Kidney glomerular epithelial cell (primary cell): ENCODE measurements at regions not wholly inside any gene's neighbourhood (a gene's known extent, or its start where the extent isn't known, plus 50 kb on each side); places are given as distances from the start of the nearest gene placed in this dataset.
"Not testable (repeated sequence)": the region's sequence is repeated elsewhere in the genome, so short reads cannot be mapped to it uniquely, and the experiment has no call there.

Experiments
- DNase-seq: peaks from one replicate; lab custom pipeline; 2025; lab: John Stamatoyannopoulos, UW

GRCh38 chr14:37785298-37785697 is 189.9 kb downstream of the TTC6 start:
- not testable (repeated sequence) for DNase-seq

DNA sequence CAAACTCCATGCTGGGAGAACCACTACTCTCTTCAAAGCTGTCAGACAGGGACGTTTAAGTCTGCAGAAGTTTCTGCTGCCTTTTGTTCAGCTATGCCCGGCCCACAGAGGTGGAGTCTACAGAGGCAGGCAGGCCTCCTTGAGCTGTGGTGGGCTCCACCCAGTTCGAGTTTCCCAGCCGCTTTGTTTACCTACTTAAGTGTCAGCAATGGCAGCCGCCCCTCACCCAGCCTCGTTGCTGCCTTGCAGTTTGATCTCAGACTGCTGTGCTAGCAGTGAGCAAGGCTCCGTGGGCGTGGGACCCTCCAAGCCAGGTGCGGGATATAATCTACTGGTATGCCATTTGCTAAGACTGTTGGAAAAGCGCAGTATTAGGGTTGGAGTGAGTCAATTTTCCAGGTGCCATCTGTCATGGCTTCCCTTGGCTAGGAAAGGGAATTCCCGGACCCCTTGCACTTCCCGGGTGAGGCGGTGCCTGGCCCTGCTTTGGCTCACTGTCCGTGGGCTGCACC is 190.7 kb downstream of the TTC6 start:
- not testable (repeated sequence) for DNase-seq

GRCh38 chr14:37787879-37788494 is 192.6 kb downstream of the TTC6 start:
- DNase-seq: no peak

DNA sequence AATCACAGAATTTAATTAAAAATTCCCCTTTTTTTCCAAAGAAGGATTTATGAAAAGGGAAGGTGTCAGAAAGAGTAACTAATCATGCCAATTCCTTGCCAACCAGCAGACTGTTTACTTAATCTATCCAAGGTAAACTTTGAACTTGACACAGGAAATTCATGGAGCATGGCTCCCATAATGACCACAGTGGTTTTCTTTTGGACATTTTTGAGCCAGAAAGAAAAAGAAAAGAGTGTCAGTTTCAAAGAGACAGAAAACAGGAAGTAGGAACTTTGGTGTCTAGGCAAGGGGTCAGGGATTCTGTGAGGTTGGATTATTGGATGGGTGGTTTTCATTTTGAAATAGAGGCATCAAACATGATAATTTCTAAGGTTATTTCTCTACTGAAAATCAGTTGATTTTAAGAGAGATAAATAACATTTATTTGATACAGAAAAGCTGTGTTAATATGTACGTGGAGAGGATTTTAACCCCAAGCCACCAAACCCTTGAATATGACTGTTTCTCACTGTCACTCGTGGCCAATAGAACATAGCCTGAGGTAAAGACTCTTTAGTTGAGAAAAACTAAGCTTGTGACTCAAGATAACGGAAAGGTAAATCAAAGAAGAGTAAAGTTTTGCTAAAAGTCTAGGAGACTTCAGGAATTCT is 196.1 kb downstream of the TTC6 start:
- no peak for DNase-seq

DNA sequence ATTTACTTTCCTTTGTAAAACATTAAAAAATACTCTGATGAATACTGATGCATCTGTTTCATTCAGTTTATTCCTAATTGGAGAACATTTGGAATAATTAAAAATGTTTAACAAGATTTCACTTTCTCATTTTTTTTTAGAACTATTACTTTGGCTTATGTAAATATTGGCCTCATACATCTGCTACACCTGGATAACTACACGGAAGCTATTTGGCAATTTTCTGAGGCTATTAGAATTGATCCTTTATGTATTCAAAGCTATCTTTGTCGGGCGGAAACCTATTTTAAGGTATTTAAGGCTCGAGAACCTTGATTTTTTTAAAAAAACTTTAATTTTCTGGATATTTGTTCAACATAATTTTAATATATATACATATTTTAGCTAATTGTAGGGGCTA is 196.7 kb downstream of the TTC6 start:
- DNase-seq: no peak

DNA sequence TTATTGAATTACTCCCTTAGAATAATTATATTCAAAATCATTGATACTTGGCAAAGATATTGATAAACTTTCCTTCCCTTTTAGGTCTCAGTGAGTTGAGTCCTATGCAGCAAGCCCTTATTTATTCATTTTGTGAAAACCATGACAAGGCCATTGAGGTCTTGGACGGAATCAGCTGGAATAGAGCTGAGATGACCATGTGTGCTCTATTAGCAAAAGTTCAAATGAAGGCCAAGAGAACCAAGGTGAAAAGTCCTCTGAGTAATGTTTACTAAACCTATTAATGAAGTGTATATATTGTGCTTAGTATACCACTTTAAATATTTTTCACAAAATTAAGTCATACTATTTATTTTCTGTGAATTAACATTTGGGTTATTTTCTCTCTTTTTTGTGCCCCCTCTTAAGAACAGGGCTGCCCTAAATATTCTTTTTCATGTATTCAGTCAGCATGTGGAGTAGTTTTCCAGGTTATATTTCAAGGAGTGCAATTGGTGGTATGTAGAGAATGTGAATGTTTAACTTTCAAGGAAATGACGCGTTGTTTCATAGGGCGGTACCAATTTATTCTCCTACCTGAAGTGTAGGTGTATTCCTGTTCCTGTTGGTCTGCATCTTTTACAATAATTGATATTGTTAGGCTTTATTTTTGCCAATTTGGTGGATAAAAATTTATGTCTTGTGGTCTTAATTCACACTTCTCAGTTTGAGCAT is 201.4 kb downstream of the TTC6 start:
- DNase-seq: no peak

GRCh38 chr14:37797675-37798074 is 202.2 kb downstream of the TTC6 start:
- DNase-seq: no peak

DNA sequence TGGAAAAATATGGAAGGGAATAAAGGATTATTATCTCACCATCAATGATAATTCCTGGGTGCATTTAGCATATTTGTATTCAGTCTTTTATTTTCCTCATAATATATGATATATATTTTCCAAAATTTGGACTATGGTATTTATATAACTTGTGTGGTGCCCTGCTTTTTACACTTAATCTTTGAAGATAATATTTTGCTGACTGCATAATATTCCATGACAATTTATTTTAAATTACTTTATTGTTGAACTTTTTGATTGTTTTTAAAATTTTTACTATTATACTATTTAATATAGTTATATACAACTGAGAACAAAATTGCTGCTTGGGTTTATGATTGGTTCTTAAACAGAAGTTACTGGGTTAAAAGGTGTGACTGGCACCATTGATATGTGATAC is 212.3 kb downstream of the TTC6 start:
- DNase-seq: no peak

- no peak for DNase-seq
Observed at GRCh38 chr14:37810094-37810801, 214.8 kb downstream of the TTC6 start.

DNA sequence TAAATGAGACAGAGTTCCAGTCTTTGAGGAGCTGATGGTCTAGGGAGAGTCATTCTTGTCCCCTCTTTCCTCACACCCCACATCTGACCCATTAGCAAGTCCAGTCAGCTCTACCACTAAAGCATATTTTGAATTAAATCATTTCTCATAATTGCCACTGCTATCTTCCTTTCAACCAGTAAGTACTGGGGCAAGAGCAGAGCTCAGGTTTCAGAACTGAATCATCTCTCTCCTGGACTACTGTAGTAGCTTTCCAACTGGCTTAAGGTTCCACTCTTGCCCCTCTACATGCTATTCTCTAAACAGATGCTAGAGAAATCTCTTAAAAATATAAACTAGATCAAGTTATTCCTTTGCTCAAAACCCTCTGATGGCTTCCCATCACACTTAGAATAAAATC is 218.3 kb downstream of the TTC6 start:
- DNase-seq: no peak

GRCh38 chr14:37816135-37816534 is 220.7 kb downstream of the TTC6 start:
- no peak for DNase-seq

- DNase-seq: no peak
Observed at GRCh38 chr14:37816743-37817295, 221.4 kb downstream of the TTC6 start.

DNA sequence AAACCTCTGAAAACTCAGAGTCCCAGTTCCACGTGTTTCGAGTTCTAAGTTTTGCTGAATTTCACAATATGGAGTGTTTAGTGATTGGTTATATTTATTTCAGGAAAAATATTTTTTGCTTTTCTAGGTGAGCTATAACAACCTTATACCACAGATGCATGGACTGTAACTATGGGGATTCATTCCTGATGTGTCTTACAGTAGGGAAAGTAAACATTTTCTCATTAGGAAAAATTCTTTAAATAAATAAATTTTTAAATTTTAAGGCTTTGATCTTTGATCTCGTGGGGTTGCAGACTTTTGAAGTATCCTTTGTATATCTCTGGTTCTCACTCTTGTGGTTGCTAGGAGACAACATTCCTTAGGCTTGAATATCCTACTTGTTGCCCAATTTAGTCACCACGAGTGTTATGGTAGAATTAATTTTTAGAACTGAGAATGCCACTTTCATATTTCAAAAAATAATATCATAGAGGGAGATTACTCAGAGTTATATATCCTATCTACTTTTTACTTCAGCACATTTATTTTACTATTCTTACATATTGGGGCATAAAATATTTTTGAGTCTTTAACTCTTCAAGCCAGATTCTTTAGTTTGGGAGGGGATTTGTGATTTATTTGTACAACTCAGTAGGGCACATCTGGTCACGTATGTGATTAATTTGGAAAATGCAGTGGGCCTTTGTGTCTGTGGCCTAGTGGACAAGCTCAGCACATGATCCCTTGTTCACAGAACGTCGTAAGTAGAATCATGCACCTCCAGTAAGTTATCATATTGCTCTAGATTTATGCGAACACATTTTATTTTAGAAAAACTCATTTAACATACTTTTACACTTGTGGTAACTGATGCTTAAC is 224.0 kb downstream of the TTC6 start:
- DNase-seq: peak; percentile 44

DNA sequence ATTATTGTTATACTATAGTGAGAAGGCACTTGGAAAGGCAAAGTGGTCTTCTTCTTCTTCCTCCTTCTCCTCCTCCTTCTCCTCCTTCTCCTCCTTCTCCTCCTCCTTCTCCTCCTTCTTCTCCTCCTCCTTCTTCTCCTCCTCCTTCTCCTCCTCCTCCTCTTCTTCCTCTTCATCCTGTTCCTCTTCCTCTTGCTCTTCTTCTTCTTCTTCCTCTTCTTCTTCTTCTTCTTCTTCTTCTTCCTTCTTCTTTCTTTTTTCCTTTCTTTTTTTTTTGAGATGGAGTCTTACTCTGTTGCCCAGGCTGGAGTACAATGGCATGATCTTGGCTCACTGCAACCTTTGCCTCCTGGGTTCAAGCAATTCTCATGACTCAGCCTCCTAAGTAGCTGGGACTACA is 225.4 kb downstream of the TTC6 start:
- DNase-seq: not testable (repeated sequence)

DNA sequence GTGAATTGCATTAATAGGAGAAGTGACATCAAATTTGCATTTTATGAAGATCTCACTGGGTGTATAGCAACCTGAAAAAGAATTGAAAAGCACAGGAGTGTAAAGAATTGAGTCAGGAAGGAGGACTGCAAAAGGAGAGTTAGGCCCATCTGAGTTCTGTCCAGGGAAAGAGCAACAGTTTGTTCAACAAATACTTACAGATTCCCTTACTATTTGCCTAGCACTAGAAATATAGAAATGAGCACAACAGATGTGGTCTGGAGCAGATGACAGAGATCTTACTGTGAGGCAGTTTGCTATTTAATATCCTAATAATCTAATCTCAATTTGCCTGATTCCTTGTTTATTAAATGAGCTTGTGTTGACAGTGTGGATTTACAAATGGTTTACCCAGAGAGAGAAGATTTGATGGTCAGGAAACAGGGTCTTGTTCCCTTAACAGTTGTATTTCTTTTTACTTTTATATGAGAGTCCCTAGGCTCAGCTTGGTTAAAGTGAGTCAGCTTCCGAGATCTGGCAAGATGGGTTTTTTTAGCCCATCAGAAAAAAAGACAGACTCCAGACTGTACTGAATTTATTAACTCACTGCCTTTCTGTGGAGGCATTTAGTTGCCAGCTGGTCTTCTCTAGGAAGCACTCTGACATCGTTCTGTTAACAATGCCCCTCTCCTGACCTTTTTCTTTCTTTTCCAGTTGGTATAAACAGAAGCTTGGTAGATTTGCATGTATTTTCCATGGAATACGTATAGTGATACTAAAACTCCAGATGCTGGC is 229.7 kb downstream of the TTC6 start:
- DNase-seq: no peak

DNA sequence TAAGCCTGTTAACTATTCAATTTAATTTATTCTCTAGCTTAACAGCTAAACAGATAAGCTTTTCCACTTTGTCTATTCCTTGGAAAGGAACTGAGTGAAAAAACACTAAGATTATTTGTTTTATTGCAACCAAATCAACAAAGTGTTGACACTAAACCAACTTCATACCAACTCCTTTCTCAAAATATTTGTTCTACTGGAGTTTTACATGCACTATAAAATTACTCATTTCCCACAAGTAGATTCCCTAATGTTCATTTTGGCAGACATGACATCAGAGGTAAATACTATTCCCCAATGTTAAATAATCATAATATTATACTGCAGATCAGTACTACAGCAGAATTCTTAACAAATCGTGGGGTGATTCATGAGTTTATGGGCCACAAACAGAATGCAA is 231.4 kb downstream of the TTC6 start:
- DNase-seq: no peak

DNA sequence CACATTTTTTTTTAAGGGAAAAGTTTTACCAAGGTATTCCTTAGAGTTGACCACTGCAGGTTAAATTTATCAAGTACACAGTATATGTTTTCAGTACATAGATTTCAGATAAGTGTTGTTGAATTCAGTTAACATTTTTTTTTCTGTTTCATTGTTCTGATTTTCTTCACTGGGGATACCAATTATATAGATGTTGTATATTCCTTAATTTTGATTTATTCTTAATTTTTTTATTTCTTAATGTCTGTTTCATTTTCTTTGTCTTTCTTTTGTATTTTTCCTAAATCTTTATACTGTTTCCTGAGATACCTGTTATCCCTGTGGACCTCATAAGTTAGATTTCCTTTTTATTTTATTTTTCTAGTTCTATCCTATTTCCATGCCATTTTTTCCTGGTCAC is 234.8 kb downstream of the TTC6 start:
- DNase-seq: no peak

- DNase-seq: no peak
Observed at GRCh38 chr14:37834275-37834674, 238.8 kb downstream of the TTC6 start.

GRCh38 chr14:37838778-37839177 is 243.3 kb downstream of the TTC6 start:
- not testable (repeated sequence) for DNase-seq

GRCh38 chr14:37841039-37841438 is 245.6 kb downstream of the TTC6 start:
- not testable (repeated sequence) for DNase-seq
